Globus pallidus (tissue), 1 donor: ENCODE measurements at regions not wholly inside any gene's neighbourhood (a gene's known extent, or its start where the extent isn't known, plus 50 kb on each side); places are given as distances from the start of the nearest gene placed in this dataset.
A peak's percentile ranks its signal among the peaks of the same experiment; 100 is the strongest.

Source experiments
- DNase-seq: peaks from one replicate; pipeline ENCODE4 v3.0.0-alpha.2; 2015; ENCODE audit warnings: low spot score

GRCh38 chr16:11401161-11402050, 56.1 kb downstream of the RMI2 start:
- DNase-seq = no peak

GRCh38 chr16:11402051-11402744, 56.9 kb downstream of the RMI2 start:
- no peak for DNase-seq

GRCh38 chr16:11402745-11403533, 57.7 kb downstream of the RMI2 start:
- DNase-seq = no peak

GRCh38 chr16:11403534-11403795, 58.2 kb downstream of the RMI2 start:
- no peak for DNase-seq

- no peak for DNase-seq
These were observed 58.7 kb downstream of the RMI2 start for GRCh38 chr16:11403920-11404319.

- no peak for DNase-seq
These were observed 59.3 kb downstream of the RMI2 start for GRCh38 chr16:11404603-11405002.

- no peak for DNase-seq
These were observed 60.3 kb downstream of the RMI2 start for GRCh38 chr16:11405331-11406176.

- DNase-seq = no peak
These were observed 60.9 kb downstream of the RMI2 start for GRCh38 chr16:11406177-11406560.

- DNase-seq = peak; percentile 59
These were observed 62.1 kb downstream of the RMI2 start for GRCh38 chr16:11407047-11407982.

GRCh38 chr16:11408216-11408615, 63.0 kb downstream of the RMI2 start:
- no peak for DNase-seq

GRCh38 chr16:11409398-11409797, 64.1 kb downstream of the RMI2 start:
- no peak for DNase-seq

- no peak for DNase-seq
These were observed 65.3 kb downstream of the RMI2 start for GRCh38 chr16:11410376-11411058.

GRCh38 chr16:11411059-11411550, 65.8 kb downstream of the RMI2 start:
- no peak for DNase-seq

- DNase-seq = no peak
These were observed 67.1 kb downstream of the RMI2 start for GRCh38 chr16:11412175-11412904.

- DNase-seq = no peak
These were observed 68.0 kb downstream of the RMI2 start for GRCh38 chr16:11412965-11413887.

GRCh38 chr16:11413907-11414595, 68.8 kb downstream of the RMI2 start:
- no peak for DNase-seq
